ENCODE measurements at regions not wholly inside any gene's neighbourhood (a gene's known extent, or its start where the extent isn't known, plus 50 kb on each side); places are given as distances from the start of the nearest gene placed in this dataset.

GRCh38 chr15:29334544-29334943 lies 64.9 kb upstream of the NSMCE3 start:
- Histone ChIP-seq H3K36me3 (ENCODE audit: control insufficient read depth in 2 of 2, extremely low read depth in 1 of 2, insufficient read depth in 2 of 2, low read length in 2 of 2) (no peaks in the 10 kb centered on the region), H3K9ac (ENCODE audit: control insufficient read depth, extremely low read depth, insufficient read depth, low read length) (no peak overlapping the region), H4K20me1 (ENCODE audit: control insufficient read depth, extremely low read depth, insufficient read depth, low read length) (no peaks in the 10 kb centered on the region), H3K4me1 (ENCODE audit: control insufficient read depth, extremely low read depth, insufficient read depth, low read length) (no peaks in the 10 kb centered on the region), H3K27me3 (ENCODE audit: control insufficient read depth, extremely low read depth, insufficient read depth, low read length) (no peaks in the 10 kb centered on the region), H3K79me2 (ENCODE audit: control insufficient read depth, insufficient read depth, low read length) (no peaks in the 10 kb centered on the region), H3K4me3 (ENCODE audit: control insufficient read depth in 2 of 3, extremely low read depth in 1 of 3, insufficient read depth in 2 of 3, low read depth in 1 of 3, low read length in 3 of 3) (no peak overlapping the region), H3K9me3 (ENCODE audit: control insufficient read depth, low read depth, low read length) (no peaks in the 10 kb centered on the region), H3K4me2 (ENCODE audit: control insufficient read depth, extremely low read depth, insufficient read depth, low read depth, low read length) (no peak overlapping the region), H3K27ac (ENCODE audit: control insufficient read depth, insufficient read depth, low read length) (no peak overlapping the region), H3K9me1 (ENCODE audit: control insufficient read depth, extremely low read depth, insufficient read depth, low read length) (no peaks in the 10 kb centered on the region), H2AFZ (ENCODE audit: control insufficient read depth, low read length) (no peak overlapping the region)
- no peak for FAIRE-seq
- TF ChIP-seq EZH2 (IDR thresholded peaks at IDR 0.05; ENCODE audit: low read length) (no peak), CTCF (optimal IDR thresholded peaks at IDR 0.05 in 1 of 3, IDR thresholded peaks at IDR 0.05 in 1 of 3, conservative IDR thresholded peaks at IDR 0.05 in 1 of 3; ENCODE audit: extremely low read depth in 1 of 3, insufficient read depth in 2 of 3, low read length in 3 of 3) (no peak)
- DNase-seq (ENCODE audit: low read depth, low spot score) = no peak
- dilution Hi-C loops (cut with MboI; ENCODE audit: extremely low pct_ligation_motif_present, low sequenced_read_pairs) = no loop called here

GRCh38 chr15:29333261-29333660 lies 63.6 kb upstream of the NSMCE3 start:
- FAIRE-seq = no peak
- no peak for TF ChIP-seq CTCF (optimal IDR thresholded peaks at IDR 0.05 in 1 of 3, IDR thresholded peaks at IDR 0.05 in 1 of 3, conservative IDR thresholded peaks at IDR 0.05 in 1 of 3; ENCODE audit: extremely low read depth in 1 of 3, insufficient read depth in 2 of 3, low read length in 3 of 3)
- no peak for TF ChIP-seq EZH2 (IDR thresholded peaks at IDR 0.05; ENCODE audit: low read length)
- H3K4me2 ChIP-seq (ENCODE audit: control insufficient read depth, extremely low read depth, insufficient read depth, low read depth, low read length) = no peak overlapping the region
- no peaks in the 10 kb centered on the region for H3K36me3 ChIP-seq (ENCODE audit: control insufficient read depth in 2 of 2, extremely low read depth in 1 of 2, insufficient read depth in 2 of 2, low read length in 2 of 2)
- H4K20me1 ChIP-seq (ENCODE audit: control insufficient read depth, extremely low read depth, insufficient read depth, low read length) = no peaks in the 10 kb centered on the region
- no peaks in the 10 kb centered on the region for H3K27me3 ChIP-seq (ENCODE audit: control insufficient read depth, extremely low read depth, insufficient read depth, low read length)
- H3K4me1 ChIP-seq (ENCODE audit: control insufficient read depth, extremely low read depth, insufficient read depth, low read length) = no peaks in the 10 kb centered on the region
- no peaks in the 10 kb centered on the region for H3K79me2 ChIP-seq (ENCODE audit: control insufficient read depth, insufficient read depth, low read length)
- no peak overlapping the region for H3K4me3 ChIP-seq (ENCODE audit: control insufficient read depth in 2 of 3, extremely low read depth in 1 of 3, insufficient read depth in 2 of 3, low read depth in 1 of 3, low read length in 3 of 3)
- H3K27ac ChIP-seq (ENCODE audit: control insufficient read depth, insufficient read depth, low read length) = no peak overlapping the region
- no peak for DNase-seq (ENCODE audit: low read depth, low spot score)
- no peak overlapping the region for H2AFZ ChIP-seq (ENCODE audit: control insufficient read depth, low read length)
- H3K9me1 ChIP-seq (ENCODE audit: control insufficient read depth, extremely low read depth, insufficient read depth, low read length) = no peaks in the 10 kb centered on the region
- no peak overlapping the region for H3K9ac ChIP-seq (ENCODE audit: control insufficient read depth, extremely low read depth, insufficient read depth, low read length)
- dilution Hi-C loops (cut with MboI; ENCODE audit: extremely low pct_ligation_motif_present, low sequenced_read_pairs) = no loop called here
- H3K9me3 ChIP-seq (ENCODE audit: control insufficient read depth, low read depth, low read length) = no peaks in the 10 kb centered on the region
